IMR-90 (cell line): ENCODE measurements at regions not wholly inside any gene's neighbourhood (a gene's known extent, or its start where the extent isn't known, plus 50 kb on each side); places are given as distances from the start of the nearest gene placed in this dataset.

Source experiments
- BHLHE40 ChIP-seq: fragments of 150-350 bp; IDR thresholded peaks from 2 replicates; pipeline ENCODE4 v1.6.1; 2016; ENCODE audit warnings: mild to moderate bottlenecking, low read depth, low read length
- CEBPB ChIP-seq: IDR thresholded peaks from 2 replicates; pipeline ENCODE4 v1.6.1; 2012; ENCODE audit warnings: low read depth, low read length, improper control_type of control experiment
- CHD1 ChIP-seq: IDR thresholded peaks from 2 replicates; pipeline ENCODE4 v1.6.1; 2012; ENCODE audit warnings: low read depth, low read length, improper control_type of control experiment
- FOS ChIP-seq: fragments of 150-350 bp; IDR thresholded peaks from 2 replicates; pipeline ENCODE4 v1.6.1; 2016; ENCODE audit warnings: low read depth, low read length
- POLR2A ChIP-seq: IDR thresholded peaks from 2 replicates; pipeline ENCODE4 v1.6.1; 2012; ENCODE audit warnings: mild to moderate bottlenecking, low read depth, low read length
- RAD21 ChIP-seq: IDR thresholded peaks from 2 replicates; pipeline ENCODE4 v1.6.1; 2012; ENCODE audit warnings: low read length, improper control_type of control experiment
- RCOR1 ChIP-seq: IDR thresholded peaks from 2 replicates; pipeline ENCODE4 v1.6.1; 2012; ENCODE audit warnings: mild to moderate bottlenecking, low read length, improper control_type of control experiment; ENCODE audit not compliant: insufficient replicate concordance
- RFX5 ChIP-seq: IDR thresholded peaks from 2 replicates; pipeline ENCODE4 v1.8.0; 2012; ENCODE audit warnings: low read depth, mild to moderate bottlenecking, low read length, moderate library complexity
- SMC3 ChIP-seq: fragments of 150-350 bp; IDR thresholded peaks from 2 replicates; pipeline ENCODE4 v1.6.1; 2016; ENCODE audit warnings: low read depth, mild to moderate bottlenecking, antibody characterized with exemption, low read length, moderate library complexity
- USF2 ChIP-seq: fragments of 150-350 bp; IDR thresholded peaks from 2 replicates; pipeline ENCODE4 v1.6.1; 2017; ENCODE audit warnings: mild to moderate bottlenecking, antibody characterized with exemption, low read length, low read depth
- TF ChIP-seq, protein P1 (sequence below): conservative IDR thresholded peaks from 2 replicates; pipeline ENCODE4 v1.5.1; 2012; ENCODE audit warnings: mild to moderate bottlenecking, low read depth, low read length, improper control_type of control experiment
- TF ChIP-seq, protein P2 (sequence below): fragments of 150-350 bp; IDR thresholded peaks from 2 replicates; pipeline ENCODE4 v1.6.1; 2016; ENCODE audit warnings: low read depth, mild to moderate bottlenecking, low read length, moderate library complexity, borderline replicate concordance

DNA sequence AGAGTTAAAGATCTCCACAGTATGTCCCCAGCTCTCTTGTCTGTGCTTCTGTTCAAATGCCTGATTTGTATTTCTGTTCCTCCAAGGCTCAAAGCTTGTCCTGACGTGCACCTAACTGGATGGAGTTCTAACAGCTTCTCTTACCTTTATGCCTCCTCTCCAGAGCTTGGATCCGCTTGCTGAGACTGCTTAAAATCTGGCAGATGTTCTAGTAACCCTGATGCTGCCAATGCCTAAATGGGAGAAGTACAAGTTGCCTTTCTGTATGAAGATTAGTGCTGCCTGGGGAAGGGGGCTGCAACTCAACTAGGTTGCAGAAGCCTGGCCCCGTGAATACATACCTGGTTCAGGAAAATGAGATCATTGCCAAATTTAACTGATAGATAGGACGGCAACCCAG lies 354.5 kb upstream of the KCNMB2 start:
- TF ChIP-seq POLR2A (no peak), RFX5 (no peak), FOS (no peak), RAD21 (no peak), SMC3 (no peak), BHLHE40 (no peak), CEBPB (no peak), RCOR1 (no peak), USF2 (no peak), CHD1 (no peak)
- TF ChIP-seq, protein P1, sequence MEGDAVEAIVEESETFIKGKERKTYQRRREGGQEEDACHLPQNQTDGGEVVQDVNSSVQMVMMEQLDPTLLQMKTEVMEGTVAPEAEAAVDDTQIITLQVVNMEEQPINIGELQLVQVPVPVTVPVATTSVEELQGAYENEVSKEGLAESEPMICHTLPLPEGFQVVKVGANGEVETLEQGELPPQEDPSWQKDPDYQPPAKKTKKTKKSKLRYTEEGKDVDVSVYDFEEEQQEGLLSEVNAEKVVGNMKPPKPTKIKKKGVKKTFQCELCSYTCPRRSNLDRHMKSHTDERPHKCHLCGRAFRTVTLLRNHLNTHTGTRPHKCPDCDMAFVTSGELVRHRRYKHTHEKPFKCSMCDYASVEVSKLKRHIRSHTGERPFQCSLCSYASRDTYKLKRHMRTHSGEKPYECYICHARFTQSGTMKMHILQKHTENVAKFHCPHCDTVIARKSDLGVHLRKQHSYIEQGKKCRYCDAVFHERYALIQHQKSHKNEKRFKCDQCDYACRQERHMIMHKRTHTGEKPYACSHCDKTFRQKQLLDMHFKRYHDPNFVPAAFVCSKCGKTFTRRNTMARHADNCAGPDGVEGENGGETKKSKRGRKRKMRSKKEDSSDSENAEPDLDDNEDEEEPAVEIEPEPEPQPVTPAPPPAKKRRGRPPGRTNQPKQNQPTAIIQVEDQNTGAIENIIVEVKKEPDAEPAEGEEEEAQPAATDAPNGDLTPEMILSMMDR, result no peak
- TF ChIP-seq, protein P2, sequence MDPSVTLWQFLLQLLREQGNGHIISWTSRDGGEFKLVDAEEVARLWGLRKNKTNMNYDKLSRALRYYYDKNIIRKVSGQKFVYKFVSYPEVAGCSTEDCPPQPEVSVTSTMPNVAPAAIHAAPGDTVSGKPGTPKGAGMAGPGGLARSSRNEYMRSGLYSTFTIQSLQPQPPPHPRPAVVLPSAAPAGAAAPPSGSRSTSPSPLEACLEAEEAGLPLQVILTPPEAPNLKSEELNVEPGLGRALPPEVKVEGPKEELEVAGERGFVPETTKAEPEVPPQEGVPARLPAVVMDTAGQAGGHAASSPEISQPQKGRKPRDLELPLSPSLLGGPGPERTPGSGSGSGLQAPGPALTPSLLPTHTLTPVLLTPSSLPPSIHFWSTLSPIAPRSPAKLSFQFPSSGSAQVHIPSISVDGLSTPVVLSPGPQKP, result no peak
